ENCODE measurements at regions not wholly inside any gene's neighbourhood (a gene's known extent, or its start where the extent isn't known, plus 50 kb on each side); places are given as distances from the start of the nearest gene placed in this dataset.

DNA sequence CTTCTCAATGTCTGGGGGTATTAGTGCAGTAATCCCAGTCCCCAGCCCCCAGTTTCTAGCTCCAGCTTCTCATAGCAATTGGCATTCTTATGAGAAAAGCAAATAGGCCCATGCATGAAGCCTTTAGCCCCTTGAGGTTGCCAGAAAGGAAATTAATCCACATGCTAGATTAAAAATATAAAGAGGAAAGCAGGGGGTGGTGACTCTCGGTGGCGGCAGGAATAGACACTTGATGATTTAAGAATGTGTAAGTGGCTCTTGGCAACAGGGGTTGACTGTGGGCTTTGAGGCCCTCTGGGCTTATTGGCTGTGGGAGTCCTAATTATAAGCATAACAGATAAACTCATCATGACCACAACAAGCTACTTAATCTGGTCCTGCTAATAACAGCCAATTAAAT, 1367.3 kb upstream of the FLRT2 start:
- Histone ChIP-seq H2AFZ (ENCODE audit: low read depth) (no peak overlapping the region), H3K36me3 (ENCODE audit: insufficient read depth) (no peaks in the 10 kb centered on the region), H4K20me1 (ENCODE audit: insufficient read depth) (no peaks in the 10 kb centered on the region), H3K27me3 (ENCODE audit: insufficient read depth, low read depth) (no peaks in the 10 kb centered on the region), H3K27ac (no peak overlapping the region), H3K4me1 (ENCODE audit: low read depth, poor library complexity, severe bottlenecking) (no peaks in the 10 kb centered on the region), H3K4me3 (IDR thresholded peaks at IDR 0.05; ENCODE audit: insufficient read depth, low read depth, low read length) (no peak overlapping the region), H3K4me2 (no peak overlapping the region), H3K79me2 (ENCODE audit: insufficient read depth, low read depth) (no peaks in the 10 kb centered on the region), H3K9ac (no peak overlapping the region)
- TF ChIP-seq, protein P1, sequence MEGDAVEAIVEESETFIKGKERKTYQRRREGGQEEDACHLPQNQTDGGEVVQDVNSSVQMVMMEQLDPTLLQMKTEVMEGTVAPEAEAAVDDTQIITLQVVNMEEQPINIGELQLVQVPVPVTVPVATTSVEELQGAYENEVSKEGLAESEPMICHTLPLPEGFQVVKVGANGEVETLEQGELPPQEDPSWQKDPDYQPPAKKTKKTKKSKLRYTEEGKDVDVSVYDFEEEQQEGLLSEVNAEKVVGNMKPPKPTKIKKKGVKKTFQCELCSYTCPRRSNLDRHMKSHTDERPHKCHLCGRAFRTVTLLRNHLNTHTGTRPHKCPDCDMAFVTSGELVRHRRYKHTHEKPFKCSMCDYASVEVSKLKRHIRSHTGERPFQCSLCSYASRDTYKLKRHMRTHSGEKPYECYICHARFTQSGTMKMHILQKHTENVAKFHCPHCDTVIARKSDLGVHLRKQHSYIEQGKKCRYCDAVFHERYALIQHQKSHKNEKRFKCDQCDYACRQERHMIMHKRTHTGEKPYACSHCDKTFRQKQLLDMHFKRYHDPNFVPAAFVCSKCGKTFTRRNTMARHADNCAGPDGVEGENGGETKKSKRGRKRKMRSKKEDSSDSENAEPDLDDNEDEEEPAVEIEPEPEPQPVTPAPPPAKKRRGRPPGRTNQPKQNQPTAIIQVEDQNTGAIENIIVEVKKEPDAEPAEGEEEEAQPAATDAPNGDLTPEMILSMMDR (conservative IDR thresholded peaks at IDR 0.05; ENCODE audit: low read depth, low read length), result no peak

DNA sequence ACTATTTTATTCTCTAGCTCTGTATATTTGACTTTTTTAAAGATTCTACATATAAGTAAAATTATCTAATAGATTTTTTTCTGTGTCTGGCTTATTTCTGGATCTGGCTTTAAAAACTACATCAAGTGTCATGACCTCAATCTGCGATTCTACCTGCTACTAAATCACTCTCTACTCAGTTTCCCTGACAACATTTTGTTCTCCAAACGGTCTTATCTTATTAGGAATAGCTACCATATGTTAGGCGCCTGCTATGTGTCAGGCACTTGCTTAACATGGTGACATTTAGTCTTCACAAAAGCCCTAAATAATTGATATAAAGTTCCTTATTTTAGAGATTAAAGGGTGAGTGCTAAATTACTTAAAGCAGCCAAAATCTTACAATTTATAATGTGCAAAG, 1362.9 kb upstream of the FLRT2 start:
- Histone ChIP-seq H3K36me3 (ENCODE audit: insufficient read depth) (no peaks in the 10 kb centered on the region), H3K4me3 (IDR thresholded peaks at IDR 0.05; ENCODE audit: insufficient read depth, low read depth, low read length) (no peak overlapping the region), H3K79me2 (ENCODE audit: insufficient read depth, low read depth) (no peaks in the 10 kb centered on the region), H3K4me2 (no peak overlapping the region), H3K9ac (no peak overlapping the region), H3K27me3 (ENCODE audit: insufficient read depth, low read depth) (no peaks in the 10 kb centered on the region), H3K27ac (no peak overlapping the region), H3K4me1 (ENCODE audit: low read depth, poor library complexity, severe bottlenecking) (no peaks in the 10 kb centered on the region), H2AFZ (ENCODE audit: low read depth) (no peak overlapping the region), H4K20me1 (ENCODE audit: insufficient read depth) (no peaks in the 10 kb centered on the region)
- TF ChIP-seq, protein P1 (conservative IDR thresholded peaks at IDR 0.05; ENCODE audit: low read depth, low read length), result no peak

DNA sequence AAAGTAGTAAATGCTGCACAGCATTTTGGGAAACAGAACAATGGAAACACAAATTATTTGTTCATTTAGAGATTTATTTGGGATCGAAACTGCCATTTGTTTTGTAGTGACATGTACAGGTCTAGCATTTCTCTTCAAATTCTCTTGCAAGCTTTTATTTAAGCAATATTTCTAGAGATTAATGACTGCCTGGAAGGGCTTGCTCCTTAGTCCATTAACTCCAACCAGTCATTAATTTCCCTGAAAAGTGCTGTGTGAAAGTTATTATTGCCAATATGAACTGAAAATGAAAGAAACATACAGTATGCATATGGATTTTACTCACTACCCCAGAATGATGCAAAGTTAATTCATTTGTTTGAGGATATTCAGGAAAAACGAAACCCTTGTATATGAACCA, 1349.6 kb upstream of the FLRT2 start:
- H3K4me1 ChIP-seq (ENCODE audit: low read depth, poor library complexity, severe bottlenecking), result peaks cover 4% of the 10 kb centered on the region
- H4K20me1 ChIP-seq (ENCODE audit: insufficient read depth), result no peaks in the 10 kb centered on the region
- H3K27ac ChIP-seq, result no peak overlapping the region
- H3K9ac ChIP-seq, result no peak overlapping the region
- no peak overlapping the region for H2AFZ ChIP-seq (ENCODE audit: low read depth)
- TF ChIP-seq, protein P1 (conservative IDR thresholded peaks at IDR 0.05; ENCODE audit: low read depth, low read length), result no peak
- no peaks in the 10 kb centered on the region for H3K36me3 ChIP-seq (ENCODE audit: insufficient read depth)
- no peak overlapping the region for H3K4me3 ChIP-seq (IDR thresholded peaks at IDR 0.05; ENCODE audit: insufficient read depth, low read depth, low read length)
- H3K4me2 ChIP-seq, result no peak overlapping the region
- no peaks in the 10 kb centered on the region for H3K27me3 ChIP-seq (ENCODE audit: insufficient read depth, low read depth)
- no peaks in the 10 kb centered on the region for H3K79me2 ChIP-seq (ENCODE audit: insufficient read depth, low read depth)

DNA sequence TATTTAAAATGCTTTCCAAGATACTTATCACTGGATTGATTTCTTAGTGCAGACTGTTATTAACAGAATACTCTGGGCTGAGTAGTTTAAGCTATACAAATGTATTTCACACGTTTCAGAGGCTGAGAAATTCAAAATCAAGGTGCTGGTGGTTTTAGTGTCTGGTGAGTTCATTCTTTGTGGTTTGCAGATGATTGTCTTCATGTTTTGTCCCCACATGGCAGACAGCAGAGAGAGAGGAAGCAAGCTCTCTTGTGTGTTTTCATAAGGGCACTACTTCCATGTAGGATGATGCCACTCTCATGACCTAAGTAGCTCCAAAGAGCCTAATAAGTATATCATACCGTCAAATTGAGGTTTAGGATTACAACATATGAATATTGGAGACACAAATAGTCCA, 1348.9 kb upstream of the FLRT2 start:
- no peak overlapping the region for H3K27ac ChIP-seq
- no peaks in the 10 kb centered on the region for H4K20me1 ChIP-seq (ENCODE audit: insufficient read depth)
- no peak overlapping the region for H2AFZ ChIP-seq (ENCODE audit: low read depth)
- no peaks in the 10 kb centered on the region for H3K36me3 ChIP-seq (ENCODE audit: insufficient read depth)
- no peaks in the 10 kb centered on the region for H3K79me2 ChIP-seq (ENCODE audit: insufficient read depth, low read depth)
- H3K9ac ChIP-seq, result no peak overlapping the region
- H3K27me3 ChIP-seq (ENCODE audit: insufficient read depth, low read depth), result no peaks in the 10 kb centered on the region
- H3K4me3 ChIP-seq (IDR thresholded peaks at IDR 0.05; ENCODE audit: insufficient read depth, low read depth, low read length), result no peak overlapping the region
- H3K4me2 ChIP-seq, result no peak overlapping the region
- H3K4me1 ChIP-seq (ENCODE audit: low read depth, poor library complexity, severe bottlenecking), result peaks cover 4% of the 10 kb centered on the region
- TF ChIP-seq, protein P1 (conservative IDR thresholded peaks at IDR 0.05; ENCODE audit: low read depth, low read length), result no peak

DNA sequence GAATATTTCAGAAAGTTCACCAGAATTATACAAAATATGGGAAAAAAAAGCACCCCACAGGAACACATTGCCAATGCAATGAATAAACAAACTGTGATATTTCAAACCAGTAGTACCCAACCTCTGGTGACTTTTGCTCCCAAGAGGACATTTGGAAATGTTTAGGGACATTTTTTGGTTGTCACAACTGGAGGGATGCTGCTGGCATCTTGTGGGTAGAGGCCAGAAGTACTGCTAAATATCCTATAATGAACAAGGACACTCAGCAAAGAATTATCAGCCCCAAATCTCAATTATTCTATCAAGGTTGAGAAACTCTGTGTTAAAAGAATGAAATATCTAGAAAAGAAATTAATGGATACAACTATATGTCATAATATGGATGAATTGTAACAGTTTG, 1334.4 kb upstream of the FLRT2 start:
- Histone ChIP-seq H3K9ac (no peak overlapping the region), H3K4me2 (no peak overlapping the region), H3K4me3 (IDR thresholded peaks at IDR 0.05; ENCODE audit: insufficient read depth, low read depth, low read length) (no peak overlapping the region), H3K79me2 (ENCODE audit: insufficient read depth, low read depth) (no peaks in the 10 kb centered on the region), H3K4me1 (ENCODE audit: low read depth, poor library complexity, severe bottlenecking) (no peaks in the 10 kb centered on the region), H2AFZ (ENCODE audit: low read depth) (no peak overlapping the region), H3K36me3 (ENCODE audit: insufficient read depth) (no peaks in the 10 kb centered on the region), H4K20me1 (ENCODE audit: insufficient read depth) (no peaks in the 10 kb centered on the region), H3K27ac (no peak overlapping the region), H3K27me3 (ENCODE audit: insufficient read depth, low read depth) (no peaks in the 10 kb centered on the region)
- TF ChIP-seq, protein P1 (conservative IDR thresholded peaks at IDR 0.05; ENCODE audit: low read depth, low read length), result no peak
